ENCODE measurements at regions not wholly inside any gene's neighbourhood (a gene's known extent, or its start where the extent isn't known, plus 50 kb on each side); places are given as distances from the start of the nearest gene placed in this dataset.

DNA sequence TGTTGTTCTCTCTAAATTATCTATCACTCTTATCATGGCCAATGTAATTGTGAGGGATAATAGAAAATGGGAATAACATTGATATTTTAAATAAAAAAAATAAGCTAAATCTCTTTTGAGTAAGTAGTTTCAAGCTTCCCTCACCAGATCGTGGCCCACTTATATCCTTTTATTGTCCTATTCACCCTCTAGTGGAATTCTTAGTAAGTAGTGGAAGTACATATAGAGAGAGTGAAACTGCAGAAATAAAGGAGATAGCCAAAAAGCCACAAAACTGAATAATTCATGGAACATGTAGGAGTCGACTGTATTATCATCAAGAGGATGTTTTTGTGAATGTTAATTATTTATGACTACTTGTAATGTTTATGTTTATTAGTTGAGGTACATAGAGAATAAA is 66.1 kb upstream of the DTNA start:
- TF ChIP-seq CTCF (IDR thresholded peaks at IDR 0.05): no peak
- no peak for TF ChIP-seq POLR2A (IDR thresholded peaks at IDR 0.05)

All from breast epithelium (tissue), 3 donors.